Embryonic facial prominence (tissue), 1 donor: ENCODE measurements at regions not wholly inside any gene's neighbourhood (a gene's known extent, or its start where the extent isn't known, plus 50 kb on each side); places are given as distances from the start of the nearest gene placed in this dataset.
"Not testable (repeated sequence)": the region's sequence is repeated elsewhere in the genome, so short reads cannot be mapped to it uniquely, and the experiment has no call there.

Experiments
- DNase-seq: peaks from one replicate; pipeline ENCODE4 v3.0.0-alpha.2; 2016; ENCODE audit errors: extremely low spot score

DNA sequence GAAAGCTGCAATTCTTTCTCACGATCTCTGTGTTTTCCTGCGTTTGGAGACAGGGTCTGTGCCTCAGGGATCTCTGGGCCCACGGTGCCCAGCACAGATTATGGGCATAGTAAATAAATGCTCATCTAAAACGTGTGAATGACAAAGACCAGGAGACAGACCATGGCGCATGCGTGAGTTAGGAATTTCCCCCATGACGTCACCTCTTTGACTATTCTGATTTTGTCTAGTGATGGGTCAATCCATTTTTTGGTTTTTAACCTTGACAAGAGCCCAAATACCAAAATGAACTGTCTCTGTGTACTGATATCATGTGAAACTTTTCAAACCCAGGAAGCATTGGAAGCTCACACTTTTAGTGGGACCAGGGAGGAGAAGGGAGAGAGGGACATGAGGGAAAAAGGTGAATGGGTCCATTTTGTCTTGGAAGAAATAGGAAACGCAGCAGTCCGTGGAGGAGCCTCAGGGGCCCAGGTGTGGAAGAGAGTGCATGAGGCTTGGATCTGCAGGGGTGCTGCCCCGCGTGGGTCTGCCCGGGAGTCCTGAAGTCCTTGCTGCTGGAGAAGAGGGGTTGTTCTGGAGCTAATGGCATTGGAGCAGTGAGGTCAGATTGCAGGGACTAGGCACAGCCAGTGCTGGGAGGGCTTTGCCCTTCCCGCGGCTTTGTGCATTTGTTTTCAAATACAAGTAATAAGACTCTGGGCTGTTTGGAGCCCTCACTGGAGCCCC is 172.2 kb downstream of the ASB1 start:
- DNase-seq: no peak

GRCh38 chr2:238599549-238600505 is 173.1 kb downstream of the ASB1 start:
- no peak for DNase-seq

- DNase-seq: no peak
These were observed 174.0 kb downstream of the ASB1 start for GRCh38 chr2:238600506-238601432.

DNA sequence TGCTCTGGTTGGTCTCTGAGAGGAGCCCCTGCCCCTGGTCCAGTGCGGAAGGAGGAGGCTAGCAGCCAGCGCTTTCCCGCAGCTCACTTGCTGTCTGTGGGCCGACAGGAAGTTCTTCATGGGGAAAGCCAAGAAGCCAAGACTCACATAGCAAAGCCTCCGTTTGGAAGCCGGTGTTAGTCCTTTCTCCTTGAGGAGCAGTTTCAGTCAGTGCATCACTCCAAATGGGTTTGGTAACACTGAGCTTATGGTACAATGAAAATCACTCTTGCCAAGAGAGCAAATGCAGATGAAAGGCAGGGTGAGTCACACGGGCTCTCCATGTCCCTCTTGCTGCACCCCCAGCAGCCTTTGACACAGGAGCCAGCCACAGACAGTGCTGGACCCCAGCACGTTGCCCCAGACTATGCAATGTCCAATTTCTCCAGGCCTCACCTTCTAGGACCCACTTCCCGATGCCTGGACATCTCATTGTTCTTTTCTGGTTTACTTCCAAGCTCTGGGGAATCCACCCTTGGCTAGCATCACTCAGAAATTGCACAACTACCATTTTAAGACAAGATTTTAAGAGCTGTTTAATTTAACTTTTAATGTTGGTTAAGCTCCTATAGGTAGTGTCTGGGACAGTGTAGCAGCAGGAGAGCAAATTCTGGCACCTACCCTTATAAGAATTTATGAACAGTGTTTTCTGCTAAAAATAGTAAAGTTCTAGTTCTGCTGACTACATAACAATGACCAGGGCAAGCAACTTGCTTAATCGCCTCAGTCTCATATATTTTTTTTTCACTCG is 174.9 kb downstream of the ASB1 start:
- no peak for DNase-seq

DNA sequence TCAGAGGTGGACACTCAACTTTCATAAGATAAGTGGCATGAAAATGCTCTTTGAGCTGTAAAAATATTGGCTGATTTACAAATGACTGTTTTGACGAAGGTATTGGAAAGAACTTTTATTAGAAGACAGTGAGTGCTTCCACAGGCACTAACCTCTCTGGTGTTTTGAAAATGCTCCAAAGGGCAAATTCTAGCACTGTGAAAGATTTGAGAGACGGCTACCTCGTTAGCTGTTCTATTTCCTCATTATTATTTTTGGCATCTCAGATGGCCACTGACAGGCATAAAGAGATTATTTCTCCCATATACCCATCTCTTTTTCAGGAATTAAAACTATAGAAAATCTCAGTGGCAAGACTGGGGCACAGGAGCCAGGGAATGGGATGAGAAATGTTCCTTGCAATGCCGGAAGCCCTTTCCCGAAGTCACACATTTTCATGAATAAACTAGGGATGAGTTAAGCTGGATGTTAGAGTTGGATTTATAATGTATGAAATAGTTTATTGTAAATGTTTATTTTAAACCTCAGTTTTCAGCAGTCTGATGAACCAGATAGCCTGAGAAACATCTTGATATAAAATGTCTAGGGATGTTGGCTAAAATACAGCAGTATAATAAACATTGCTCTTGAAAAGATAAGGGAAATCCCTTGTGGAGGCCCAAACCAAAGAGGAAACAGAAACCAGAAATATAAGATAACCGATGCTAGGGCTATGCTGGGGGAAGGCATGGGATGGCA is 175.7 kb downstream of the ASB1 start:
- DNase-seq: no peak

- DNase-seq: no peak
These were observed 176.9 kb downstream of the ASB1 start for GRCh38 chr2:238603596-238603995.

- DNase-seq: no peak
These were observed 179.6 kb downstream of the ASB1 start for GRCh38 chr2:238606311-238606710.

- DNase-seq: no peak
These were observed 186.9 kb downstream of the ASB1 start for GRCh38 chr2:238613610-238614009.

DNA sequence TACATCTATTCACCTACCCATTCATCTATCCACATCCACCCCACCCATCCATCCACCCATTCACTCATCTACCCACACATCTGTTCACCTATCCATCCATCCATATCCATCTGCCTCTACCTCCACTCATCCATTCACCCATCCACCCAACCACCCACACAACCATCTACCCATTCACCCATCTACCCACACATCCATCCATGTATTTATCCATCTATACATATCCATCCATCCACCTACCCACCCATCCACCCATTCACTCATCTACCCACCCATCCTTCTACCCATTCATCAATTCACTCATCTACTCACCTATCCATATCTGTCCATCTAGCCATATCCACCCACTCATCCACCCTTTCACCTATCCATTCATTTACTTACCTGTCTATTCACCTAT is 187.6 kb downstream of the ASB1 start:
- DNase-seq: no peak

GRCh38 chr2:238615187-238615586 is 188.5 kb downstream of the ASB1 start:
- no peak for DNase-seq

DNA sequence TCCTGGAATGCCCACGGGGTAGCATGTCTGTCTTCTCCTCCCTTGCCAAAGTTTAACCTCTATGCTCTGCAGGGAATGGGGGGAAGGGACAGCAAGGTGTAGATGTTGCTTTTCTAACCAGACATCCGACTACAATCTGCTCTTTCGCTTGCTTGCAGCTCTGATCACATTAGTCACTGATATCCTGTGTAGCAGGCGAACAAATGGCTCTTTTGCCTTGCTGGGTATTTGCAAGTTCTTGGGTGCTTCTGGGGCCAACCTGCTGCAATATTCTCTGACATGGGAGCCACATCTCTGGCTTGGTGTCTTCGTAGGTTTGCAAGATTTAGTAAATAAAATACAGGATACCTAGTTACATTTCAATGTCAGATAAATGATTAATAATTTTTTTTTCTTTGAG is 190.0 kb downstream of the ASB1 start:
- DNase-seq: no peak

- DNase-seq: not testable (repeated sequence)
These were observed 192.0 kb downstream of the ASB1 start for GRCh38 chr2:238618494-238619283.

- DNase-seq: no peak
These were observed 201.2 kb downstream of the ASB1 start for GRCh38 chr2:238627899-238628298.

- DNase-seq: no peak
These were observed 202.3 kb downstream of the ASB1 start for GRCh38 chr2:238629064-238629463.

GRCh38 chr2:238631491-238632180 is 204.9 kb downstream of the ASB1 start:
- no peak for DNase-seq

GRCh38 chr2:238632181-238633060 is 205.7 kb downstream of the ASB1 start:
- DNase-seq: no peak

DNA sequence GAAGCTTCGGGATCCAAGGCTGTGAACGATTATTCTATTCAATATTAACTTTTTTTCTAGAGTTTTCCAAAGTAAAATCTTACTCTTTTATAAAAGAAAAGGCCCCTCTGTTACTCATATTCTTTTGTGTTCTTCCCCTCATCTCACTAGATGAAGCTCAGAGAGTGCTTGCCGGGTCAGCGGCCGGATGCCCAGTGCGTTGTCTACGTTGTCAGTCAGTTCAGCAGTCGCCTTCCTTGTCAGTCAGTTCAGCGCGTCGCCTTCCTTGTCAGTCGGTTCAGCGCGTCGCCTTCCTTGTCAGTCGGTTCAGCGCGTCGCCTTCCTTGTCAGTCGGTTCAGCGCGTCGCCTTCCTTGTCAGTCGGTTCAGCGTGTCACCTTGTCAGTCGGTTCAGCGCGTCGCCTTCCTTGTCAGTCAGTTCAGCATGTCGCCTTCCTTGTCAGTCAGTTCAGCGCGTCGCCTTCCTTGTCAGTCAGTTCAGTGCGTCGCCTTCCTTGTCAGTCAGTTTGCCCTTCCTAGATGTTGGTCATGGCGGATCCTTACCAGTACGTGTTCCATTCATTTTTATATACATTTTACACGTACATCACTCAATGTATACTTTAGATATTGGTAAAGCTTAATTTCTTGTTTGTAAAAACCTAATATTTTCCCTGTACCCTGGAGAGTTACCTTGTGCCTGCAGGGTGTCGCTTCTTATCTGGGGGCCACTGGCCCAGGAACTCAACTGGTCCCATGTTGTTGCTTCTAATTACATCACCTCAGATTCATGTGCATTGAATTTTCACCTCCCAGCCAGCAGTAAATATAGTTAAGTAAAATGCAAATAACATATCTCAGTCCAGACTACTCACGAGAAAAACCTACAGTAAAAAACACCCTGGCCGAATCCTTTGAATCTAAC is 206.9 kb downstream of the ASB1 start:
- no peak for DNase-seq
